ENCODE measurements at regions not wholly inside any gene's neighbourhood (a gene's known extent, or its start where the extent isn't known, plus 50 kb on each side); places are given as distances from the start of the nearest gene placed in this dataset.
"Not testable (repeated sequence)": the region's sequence is repeated elsewhere in the genome, so short reads cannot be mapped to it uniquely, and the experiment has no call there.

GRCh38 chr6:145090801-145091585 is 644.3 kb downstream of the EPM2A start:
- no peak for DNase-seq (ENCODE audit: low read depth, low spot score)

DNA sequence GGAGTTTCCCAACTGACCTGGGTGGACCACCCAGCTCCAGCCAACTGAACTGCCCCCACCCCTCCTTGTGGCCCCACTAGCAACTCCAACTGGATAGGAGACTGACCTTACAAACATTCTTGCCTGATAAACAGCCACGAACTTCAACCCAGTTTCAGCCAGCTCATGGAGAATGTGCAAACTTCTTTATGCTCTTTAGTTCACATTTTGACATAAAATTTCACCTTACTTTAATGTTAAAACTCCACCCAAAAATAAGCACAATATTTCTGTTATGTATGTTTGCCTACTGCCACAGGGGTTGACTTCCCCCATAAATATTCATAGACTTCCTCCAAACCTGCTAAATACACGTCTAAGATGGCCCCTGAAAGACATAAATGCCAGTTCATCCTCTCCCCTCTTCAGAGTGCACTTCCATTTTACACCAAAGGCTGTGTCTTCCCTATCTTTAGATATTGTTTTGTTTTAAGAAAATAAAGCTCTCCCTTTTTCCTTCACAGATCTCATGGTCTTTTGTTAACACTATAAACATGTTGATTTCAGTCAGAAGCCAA is 643.7 kb downstream of the EPM2A start:
- no peak for DNase-seq (ENCODE audit: low read depth, low spot score)

GRCh38 chr6:145092554-145092953 is 642.8 kb downstream of the EPM2A start:
- no peak for DNase-seq (ENCODE audit: low read depth, low spot score)

DNA sequence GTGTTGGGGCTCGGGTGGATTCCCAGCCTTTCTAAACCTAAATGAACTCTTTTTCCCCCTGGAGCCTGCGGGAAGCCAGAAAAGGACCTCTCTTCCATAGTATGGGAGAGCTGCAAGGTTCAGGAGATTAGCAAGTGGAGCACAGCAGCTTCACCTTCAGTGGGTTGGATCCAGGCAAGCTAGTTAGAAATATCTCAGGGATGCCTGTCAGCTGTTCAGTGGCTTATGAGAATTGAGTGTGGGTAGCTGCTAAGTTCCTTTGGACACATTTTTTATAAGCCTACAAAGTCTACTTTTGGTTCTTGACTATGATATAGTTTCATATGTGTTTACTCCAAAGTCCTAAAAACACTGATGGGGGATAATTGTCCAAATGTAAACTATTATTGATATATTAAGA is 642.1 kb downstream of the EPM2A start:
- no peak for DNase-seq (ENCODE audit: low read depth, low spot score)

- no peak for DNase-seq (ENCODE audit: low read depth, low spot score)
Measured at GRCh38 chr6:145096846-145097245, 638.5 kb downstream of the EPM2A start.

- DNase-seq (ENCODE audit: low read depth, low spot score) = not testable (repeated sequence)
Measured at GRCh38 chr6:145098127-145098526, 637.2 kb downstream of the EPM2A start.

DNA sequence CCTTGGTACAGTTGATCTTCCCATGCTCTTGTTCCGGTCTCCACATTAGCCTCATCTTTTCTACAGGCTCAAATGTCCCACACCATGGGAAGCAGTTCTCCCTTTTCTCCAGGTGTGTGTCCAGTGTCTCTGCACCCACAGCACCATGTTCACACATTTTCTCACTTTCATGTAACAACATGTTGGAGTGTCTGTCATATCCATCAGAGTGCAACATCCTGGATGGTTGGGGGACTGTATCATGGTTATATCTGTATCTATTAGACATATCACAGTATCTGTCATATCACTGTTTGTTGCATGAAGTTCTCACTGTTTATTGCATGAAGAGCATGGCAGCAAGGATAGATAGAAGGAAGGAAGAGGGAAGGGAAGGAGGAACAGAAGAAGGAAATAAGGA is 635.6 kb downstream of the EPM2A start:
- no peak for DNase-seq (ENCODE audit: low read depth, low spot score)

- no peak for DNase-seq (ENCODE audit: low read depth, low spot score)
Measured at GRCh38 chr6:145110109-145110508, 625.2 kb downstream of the EPM2A start.

DNA sequence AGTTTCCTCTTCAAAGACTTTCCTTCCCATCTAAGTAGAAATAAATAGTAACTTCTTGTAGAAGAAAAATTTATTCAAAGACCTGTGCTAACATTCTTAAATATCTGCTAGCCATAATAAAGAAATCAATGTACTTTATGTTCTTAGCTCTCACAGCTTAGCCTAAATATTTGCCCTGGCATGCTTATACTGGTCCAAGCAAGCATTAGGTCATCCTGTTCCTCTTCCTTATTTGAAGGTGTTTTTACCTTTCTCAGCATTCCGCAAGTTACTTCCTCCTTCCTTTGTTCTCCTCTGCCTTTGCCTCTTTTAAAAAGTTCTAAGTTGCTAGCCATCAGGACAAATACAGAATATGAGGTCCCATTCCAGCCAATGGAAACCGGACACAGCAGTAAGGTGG is 623.9 kb downstream of the EPM2A start:
- not testable (repeated sequence) for DNase-seq (ENCODE audit: low read depth, low spot score)

DNA sequence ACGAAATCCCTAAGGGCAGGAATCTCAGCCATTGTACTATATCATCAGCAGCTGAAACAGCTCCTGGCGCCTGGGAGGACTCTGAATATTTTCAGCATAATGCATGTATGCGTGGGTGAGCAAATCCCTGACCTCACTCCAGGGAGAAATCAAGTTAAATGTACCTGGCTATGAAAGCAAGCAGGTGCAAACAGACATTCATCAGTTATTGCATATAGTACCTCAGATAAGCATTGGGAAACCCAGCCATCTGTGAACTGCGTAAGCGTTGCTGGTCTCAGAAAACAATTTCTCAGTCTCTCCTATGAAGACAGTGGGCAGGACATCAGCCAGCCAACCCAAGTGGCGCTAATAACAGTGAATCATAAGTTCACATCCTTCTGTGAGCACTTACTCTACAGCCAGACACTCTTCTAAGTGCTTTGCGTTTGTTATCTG is 622.6 kb downstream of the EPM2A start:
- DNase-seq (ENCODE audit: low read depth, low spot score) = no peak

DNA sequence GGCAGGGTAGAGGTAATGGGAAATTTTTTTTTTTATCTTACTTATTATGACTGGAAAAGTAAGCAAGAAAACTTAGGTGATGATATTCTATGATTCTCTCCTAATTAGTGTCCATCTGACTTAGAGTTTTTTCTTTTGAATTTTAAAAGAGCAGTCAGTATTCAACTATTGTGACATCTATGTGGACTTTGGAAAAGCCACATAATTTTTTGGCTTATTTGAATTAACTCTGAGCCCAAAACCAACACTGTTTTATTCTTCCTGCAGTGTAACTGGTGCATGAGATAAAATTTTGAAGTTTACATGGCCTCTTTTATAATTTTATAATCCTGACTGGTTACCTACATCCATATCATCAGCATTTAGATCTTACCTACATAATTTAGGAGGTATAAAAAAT is 619.7 kb downstream of the EPM2A start:
- no peak for DNase-seq (ENCODE audit: low read depth, low spot score)

DNA sequence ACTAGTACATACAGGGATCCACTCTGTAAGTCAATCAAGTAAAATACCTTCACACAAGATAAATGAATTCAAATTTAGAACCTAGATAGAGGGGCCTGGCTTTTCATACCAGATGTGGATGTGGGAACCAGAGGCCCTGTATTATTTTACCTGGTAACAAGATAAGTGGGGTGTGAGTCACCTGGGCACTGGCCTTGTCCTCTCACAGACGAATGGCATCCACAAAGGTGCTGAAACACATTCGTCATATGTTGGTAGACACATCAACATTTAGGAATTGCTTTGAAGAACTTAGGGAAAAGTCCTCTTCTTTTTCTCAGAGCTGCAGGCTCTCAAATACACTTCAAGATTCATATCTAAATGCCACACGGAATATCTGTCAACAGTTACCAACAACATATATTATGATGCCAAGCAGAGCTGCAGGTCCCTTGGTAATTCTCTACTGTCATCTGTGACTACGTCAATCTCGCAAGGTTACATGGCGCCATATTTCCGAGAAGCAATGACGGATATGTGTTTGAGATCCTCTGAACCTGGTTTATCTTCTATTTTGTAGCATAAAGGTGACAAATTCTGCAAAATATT is 618.6 kb downstream of the EPM2A start:
- no peak for DNase-seq (ENCODE audit: low read depth, low spot score)

- no peak for DNase-seq (ENCODE audit: low read depth, low spot score)
Measured at GRCh38 chr6:145118224-145118623, 617.1 kb downstream of the EPM2A start.

- DNase-seq (ENCODE audit: low read depth, low spot score) = no peak
Measured at GRCh38 chr6:145119081-145119480, 616.2 kb downstream of the EPM2A start.

GRCh38 chr6:145132709-145133108 is 602.6 kb downstream of the EPM2A start:
- no peak for DNase-seq (ENCODE audit: low read depth, low spot score)

DNA sequence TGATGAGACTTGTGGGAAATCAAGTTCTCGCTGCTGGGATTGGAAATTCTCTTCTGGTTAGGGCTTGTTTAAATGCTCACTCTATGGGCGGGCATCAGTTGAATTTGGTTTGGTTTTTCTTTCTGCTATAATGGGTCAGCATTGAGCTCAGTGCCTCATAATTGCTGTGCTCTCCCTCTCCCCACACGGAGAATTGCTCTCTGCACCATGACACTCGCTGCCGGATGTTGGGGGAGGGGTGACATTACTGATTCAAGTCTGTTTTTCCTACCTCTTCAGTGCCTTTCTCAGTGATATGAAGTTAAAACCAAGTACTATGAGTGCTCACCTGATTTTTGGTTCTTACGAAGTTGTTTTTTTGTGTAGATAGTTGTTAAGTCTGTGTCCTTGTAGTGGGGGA is 599.6 kb downstream of the EPM2A start:
- no peak for DNase-seq (ENCODE audit: low read depth, low spot score)

DNA sequence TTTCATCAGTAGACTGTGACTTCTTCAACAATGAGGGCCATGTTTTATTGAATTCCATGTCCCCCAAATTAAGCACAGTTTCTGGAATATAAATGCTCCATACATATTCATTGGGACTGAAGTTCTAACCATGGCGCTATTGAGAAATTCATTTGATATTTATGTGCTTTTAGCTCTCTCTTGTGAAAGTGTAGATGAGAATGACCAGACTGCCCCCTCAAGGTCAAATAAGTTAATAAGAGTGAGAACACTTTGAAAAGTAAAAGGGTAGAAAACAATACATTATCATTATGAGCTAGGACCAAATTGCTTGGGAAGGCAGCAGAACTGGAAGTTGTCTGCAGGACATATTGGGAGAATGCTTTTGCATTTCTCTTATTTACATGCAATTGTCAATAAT is 597.9 kb downstream of the EPM2A start:
- no peak for DNase-seq (ENCODE audit: low read depth, low spot score)

GRCh38 chr6:145138469-145139139 is 596.7 kb downstream of the EPM2A start:
- DNase-seq (ENCODE audit: low read depth, low spot score) = no peak

DNA sequence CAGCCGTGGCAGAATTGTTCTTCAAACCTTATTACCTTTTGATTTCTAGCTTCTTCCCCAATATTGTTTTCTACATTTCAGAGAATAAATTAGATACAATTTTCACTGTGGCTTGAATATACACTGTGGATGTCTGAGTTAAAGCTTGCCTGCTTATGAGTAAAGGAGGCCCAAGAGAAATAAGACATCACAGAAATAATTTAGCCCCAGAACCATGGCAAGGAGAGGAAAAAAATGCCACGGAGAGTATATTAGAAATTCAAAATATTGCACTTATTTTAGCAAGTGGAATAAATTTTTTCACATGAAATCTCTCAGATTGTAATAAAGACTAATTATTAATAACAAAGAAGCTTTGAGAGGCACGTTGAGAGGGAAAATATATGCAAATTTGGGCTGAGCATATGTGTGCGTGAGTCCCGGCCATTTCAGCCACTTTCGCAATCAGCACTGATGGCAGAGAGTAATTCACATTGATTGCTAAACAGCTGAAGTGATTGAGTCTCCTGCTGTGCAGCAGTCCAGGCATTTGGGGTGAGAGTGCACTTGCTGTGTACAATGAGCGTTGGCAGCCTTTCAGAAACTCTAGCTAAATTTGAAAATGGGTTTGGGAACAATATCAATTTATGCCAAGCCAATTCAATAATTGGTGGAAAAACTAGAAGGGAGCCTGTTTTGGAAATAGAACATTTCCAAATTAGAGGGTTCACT is 596.0 kb downstream of the EPM2A start:
- no peak for DNase-seq (ENCODE audit: low read depth, low spot score)

DNA sequence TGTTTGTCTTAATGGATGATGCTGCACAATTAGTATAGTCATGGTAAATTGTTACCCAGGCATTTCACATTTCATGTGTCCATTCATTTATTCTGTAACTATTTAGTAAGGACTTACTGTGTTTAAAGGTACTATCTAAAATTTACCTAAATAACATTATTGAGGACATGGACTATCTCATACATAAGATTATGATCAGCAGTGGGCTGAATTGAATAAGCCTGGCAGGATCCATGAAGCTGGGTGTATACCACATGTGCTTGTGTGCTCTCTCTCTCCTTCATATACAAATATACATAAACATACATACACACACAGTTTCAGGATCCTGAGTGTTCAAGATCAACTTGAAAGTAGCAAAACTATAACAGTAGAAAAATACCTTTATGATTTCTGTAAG is 595.4 kb downstream of the EPM2A start:
- DNase-seq (ENCODE audit: low read depth, low spot score) = no peak

DNA sequence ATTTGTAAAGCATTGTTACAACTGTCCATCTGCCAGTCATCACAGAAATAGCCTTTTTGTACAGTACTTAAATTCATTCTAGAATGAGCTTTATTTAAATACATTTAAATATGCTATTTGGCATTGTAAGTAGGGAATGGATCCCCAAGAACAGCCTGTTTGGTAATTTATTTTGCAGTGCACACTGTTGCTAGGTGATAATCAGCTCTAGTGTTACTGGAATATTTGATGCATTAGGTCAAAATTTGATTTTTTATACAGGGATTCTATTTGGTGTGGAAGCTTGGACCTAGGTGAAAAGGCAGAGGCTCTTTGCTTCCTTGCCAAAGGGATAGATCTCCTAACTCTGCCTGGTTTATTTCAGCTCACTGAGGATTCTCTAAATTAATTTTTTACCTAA is 593.7 kb downstream of the EPM2A start:
- no peak for DNase-seq (ENCODE audit: low read depth, low spot score)

- no peak for DNase-seq (ENCODE audit: low read depth, low spot score)
Measured at GRCh38 chr6:145142958-145143357, 592.4 kb downstream of the EPM2A start.
